Pancreas (tissue), 10 donors: ENCODE measurements at regions not wholly inside any gene's neighbourhood (a gene's known extent, or its start where the extent isn't known, plus 50 kb on each side); places are given as distances from the start of the nearest gene placed in this dataset.

ENCODE experiments used
- ATAC-seq, 4 donors: fragments of 200-7000 bp; cut with Tn5 transposase; one replicate each; pipeline versions ENCODE4 v1.8.0 to v1.9.1; 2020; ENCODE audit warnings: mild to moderate bottlenecking in 4 of 4, moderate library complexity in 4 of 4
- DNase-seq, 6 donors: peaks; one replicate each; pipeline ENCODE4 v3.0.0-alpha.2; 2020
- FAIRE-seq: peaks from 2 replicates; lab custom pipeline; 2012; peaks lifted over from hg19 to GRCh38; lab: Jason Lieb, UNC
- H3K27ac ChIP-seq, 4 donors: fragments of 200-600 bp; sonication (generic); 1 replicate in 3 of 4; 2 replicates in 1 of 4; pipeline versions ENCODE4 v1.5.0 to v1.8.0; 2020
- H3K27me3 ChIP-seq, 4 donors: fragments of 200-600 bp; one replicate each; pipeline ENCODE4 v1.8.0; 2021
- H3K36me3 ChIP-seq, 3 donors: fragments of 200-600 bp; sonication (generic) in 1 of 3; one replicate each; pipeline versions ENCODE4 v1.5.0 to v1.8.0; 2020 to 2021
- H3K4me1 ChIP-seq, 3 donors: fragments of 200-600 bp; one replicate each; pipeline ENCODE4 v1.8.0; 2021
- H3K4me3 ChIP-seq, 4 donors: fragments of 200-600 bp; sonication (generic) in 2 of 4; one replicate each; pipeline versions ENCODE4 v1.5.0 to v1.8.0; 2020 to 2021
- H3K9me3 ChIP-seq, 4 donors: fragments of 200-600 bp; one replicate each; pipeline ENCODE4 v1.8.0; 2021
- WGBS, 2 donors: extraction: QIAGEN DNeasy Blood & Tissue Kit; methylation state at CpG; one replicate each; pipeline ENCODE4 v1.1.7; 2013; 5-methylcytosine and 5-hydroxymethylcytosine counted together
- intact Hi-C, 3 donors: fragments of 100-400 bp; cut with DNase I; formaldehyde crosslinking; loops; one replicate each; pipeline versions ENCODE4 v1.11.1 to v1.14.2; 2022
- TF ChIP-seq, protein P1 (sequence below), 4 donors: fragments of 200-600 bp; sonication (generic) in 3 of 4; IDR thresholded peaks; one replicate each; pipeline versions ENCODE4 v1.5.0 to v1.8.0; 2021; ENCODE audit warnings: antibody characterized with exemption in 4 of 4
- donor health status: healthy with polysubstance abuse.
- donor health status: DM: no; HTN: no; CAD: no; lungs with moderate emphysema.
- donor health status: DM: no; HTN: no; CAD: no.
- donor health status: control.
- donor health status: control.
- donor health status: Bipolar disorder and iron deficiency.
- donor health status: DM: yes; HTN: yes; CAD: no.
- donor health status: DM: no; HTN: no; CAD: no.
- donor health status: DM: no; HTN: no; CAD: no.
- donor health status: DM: yes; HTN: yes; CAD: no.

DNA sequence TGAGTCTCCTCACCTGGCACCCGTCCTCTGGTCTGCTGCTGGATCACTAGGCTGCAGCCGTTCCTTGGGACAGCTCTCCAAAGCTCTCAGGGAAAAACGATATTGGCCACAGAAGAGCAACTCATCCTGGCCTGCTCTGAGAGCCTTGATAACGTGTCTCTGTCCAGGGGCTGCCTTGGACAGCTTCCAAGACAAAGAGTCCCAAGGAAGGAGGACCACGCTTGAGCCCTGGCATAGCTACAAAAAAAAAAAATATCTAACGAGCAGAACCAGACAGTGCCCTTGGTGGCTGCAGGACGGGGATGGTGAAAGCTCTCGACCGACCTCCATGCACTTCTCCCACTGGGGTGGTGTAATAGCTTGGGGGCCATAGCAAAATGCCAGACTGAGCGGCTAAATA, 589.6 kb downstream of the NPHP4 start:
- Histone ChIP-seq H3K4me3 (no peak overlapping the region), H3K27ac (no peak overlapping the region), H3K27me3 (no peaks in the 10 kb centered on the region), H3K9me3 (no peaks in the 10 kb centered on the region), H3K4me1 (no peaks in the 10 kb centered on the region), H3K36me3 (no peaks in the 10 kb centered on the region)
- DNase-seq (no peak), FAIRE-seq (no peak), ATAC-seq (no peak)
- intact Hi-C loops, result no loop called here
- WGBS, 2 donors, result 79% methylated on average over 10 of the region's 10 CpGs
- TF ChIP-seq, protein P1, sequence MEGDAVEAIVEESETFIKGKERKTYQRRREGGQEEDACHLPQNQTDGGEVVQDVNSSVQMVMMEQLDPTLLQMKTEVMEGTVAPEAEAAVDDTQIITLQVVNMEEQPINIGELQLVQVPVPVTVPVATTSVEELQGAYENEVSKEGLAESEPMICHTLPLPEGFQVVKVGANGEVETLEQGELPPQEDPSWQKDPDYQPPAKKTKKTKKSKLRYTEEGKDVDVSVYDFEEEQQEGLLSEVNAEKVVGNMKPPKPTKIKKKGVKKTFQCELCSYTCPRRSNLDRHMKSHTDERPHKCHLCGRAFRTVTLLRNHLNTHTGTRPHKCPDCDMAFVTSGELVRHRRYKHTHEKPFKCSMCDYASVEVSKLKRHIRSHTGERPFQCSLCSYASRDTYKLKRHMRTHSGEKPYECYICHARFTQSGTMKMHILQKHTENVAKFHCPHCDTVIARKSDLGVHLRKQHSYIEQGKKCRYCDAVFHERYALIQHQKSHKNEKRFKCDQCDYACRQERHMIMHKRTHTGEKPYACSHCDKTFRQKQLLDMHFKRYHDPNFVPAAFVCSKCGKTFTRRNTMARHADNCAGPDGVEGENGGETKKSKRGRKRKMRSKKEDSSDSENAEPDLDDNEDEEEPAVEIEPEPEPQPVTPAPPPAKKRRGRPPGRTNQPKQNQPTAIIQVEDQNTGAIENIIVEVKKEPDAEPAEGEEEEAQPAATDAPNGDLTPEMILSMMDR (IDR thresholded peaks at IDR 0.05), result no peak

DNA sequence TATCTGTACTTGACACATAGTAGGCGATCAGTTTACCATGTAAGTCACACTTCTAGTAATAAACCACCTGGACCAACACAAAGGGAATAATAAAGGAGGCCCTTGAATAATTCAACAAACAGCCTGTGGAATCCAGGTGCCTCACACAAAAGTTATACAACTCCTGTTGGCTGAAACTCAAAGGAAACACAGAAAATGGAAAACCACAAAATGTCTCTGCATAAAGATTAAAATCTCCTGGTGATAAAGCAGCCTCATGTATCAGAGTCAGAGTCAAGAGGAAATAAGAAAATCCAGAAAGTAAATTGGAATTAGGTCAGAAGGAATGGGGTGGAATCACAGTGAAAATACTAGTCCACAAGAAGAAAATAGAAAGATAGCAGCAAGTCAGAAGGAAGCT, 592.5 kb downstream of the NPHP4 start:
- WGBS, 2 donors, result 29 to 33% methylated on average over 1 of the region's 1 CpG
- ATAC-seq, result no peak
- DNase-seq, result no peak
- no peak overlapping the region for H3K27ac ChIP-seq
- intact Hi-C loops, result no loop called here
- H3K27me3 ChIP-seq, result no peaks in the 10 kb centered on the region
- no peaks in the 10 kb centered on the region for H3K4me1 ChIP-seq
- TF ChIP-seq, protein P1 (IDR thresholded peaks at IDR 0.05), result no peak
- H3K4me3 ChIP-seq, result no peak overlapping the region
- no peak for FAIRE-seq
- H3K9me3 ChIP-seq, result no peaks in the 10 kb centered on the region
- H3K36me3 ChIP-seq, result no peaks in the 10 kb centered on the region

DNA sequence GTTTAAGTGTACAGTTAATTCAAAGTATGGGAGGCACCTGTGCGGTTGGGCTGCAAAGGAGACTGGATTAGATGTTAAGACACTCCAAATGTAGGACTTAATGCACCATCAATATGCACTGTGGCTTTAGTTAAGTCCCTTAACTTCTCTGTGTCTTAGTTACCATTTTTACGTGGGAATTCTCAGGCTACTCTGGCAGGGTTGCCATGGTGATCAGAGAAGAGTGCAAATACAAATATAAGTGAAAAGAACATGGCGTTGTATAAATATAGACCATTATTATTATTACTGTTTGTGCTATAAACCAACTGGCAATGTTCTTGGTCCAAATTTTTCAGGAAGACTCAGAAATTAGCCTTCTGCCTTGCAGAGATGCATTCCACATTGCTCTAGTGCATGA, 595.6 kb downstream of the NPHP4 start:
- WGBS, 2 donors, result 59 to 70% methylated on average over 3 of the region's 3 CpGs
- no peaks in the 10 kb centered on the region for H3K27me3 ChIP-seq
- TF ChIP-seq, protein P1 (IDR thresholded peaks at IDR 0.05), result no peak
- no peak overlapping the region for H3K4me3 ChIP-seq
- intact Hi-C loops, result no loop called here
- no peak for FAIRE-seq
- no peaks in the 10 kb centered on the region for H3K36me3 ChIP-seq
- no peaks in the 10 kb centered on the region for H3K4me1 ChIP-seq
- no peaks in the 10 kb centered on the region for H3K9me3 ChIP-seq
- ATAC-seq, result no peak
- no peak for DNase-seq
- no peak overlapping the region for H3K27ac ChIP-seq

DNA sequence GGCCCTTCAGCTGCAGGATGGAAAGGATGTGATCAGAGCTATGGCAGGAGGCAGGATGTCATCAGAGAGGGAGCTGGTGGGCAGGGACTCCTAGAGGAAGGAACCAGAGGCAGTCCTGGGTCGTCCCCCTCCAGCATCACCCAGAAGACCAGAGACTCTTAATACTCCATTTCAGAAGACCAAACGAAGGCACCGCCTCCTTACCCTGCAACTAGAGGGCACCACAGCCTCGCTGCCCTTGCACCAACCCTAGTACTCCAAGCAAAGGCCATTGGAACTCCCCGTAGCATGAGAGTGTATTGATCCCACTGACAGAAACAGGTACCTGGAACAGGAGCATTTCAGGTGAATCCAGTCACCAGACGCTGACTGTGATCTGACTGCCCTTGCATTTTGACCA, 598.1 kb downstream of the NPHP4 start:
- H3K27me3 ChIP-seq, result no peaks in the 10 kb centered on the region
- intact Hi-C loops, result no loop called here
- FAIRE-seq (no peak), ATAC-seq (no peak), DNase-seq (no peak)
- H3K36me3 ChIP-seq, result no peaks in the 10 kb centered on the region
- TF ChIP-seq, protein P1 (IDR thresholded peaks at IDR 0.05), result no peak
- no peaks in the 10 kb centered on the region for H3K9me3 ChIP-seq
- no peak overlapping the region for H3K4me3 ChIP-seq
- no peaks in the 10 kb centered on the region for H3K4me1 ChIP-seq
- 51 to 54% methylated on average over 6 of the region's 6 CpGs for WGBS, 2 donors
- H3K27ac ChIP-seq, result no peak overlapping the region

DNA sequence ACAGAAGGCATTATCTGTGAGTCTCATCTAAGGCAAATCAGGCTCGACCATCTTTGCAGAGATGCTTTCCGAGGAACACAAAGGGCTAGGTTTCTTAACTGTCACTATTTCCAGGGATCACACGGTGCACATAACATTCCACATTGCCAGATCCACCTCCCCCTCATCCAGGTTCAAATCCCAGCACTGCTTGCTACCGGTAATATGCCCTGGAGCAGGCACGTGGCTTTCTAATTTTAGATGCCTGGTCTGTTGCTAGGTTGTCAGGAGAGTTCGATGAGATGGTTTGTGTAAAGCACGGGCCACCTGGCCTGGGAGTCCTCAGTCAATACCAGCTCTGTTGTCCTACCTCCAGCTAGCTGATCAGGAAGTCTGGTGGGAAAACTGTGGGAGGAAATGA, 598.6 kb downstream of the NPHP4 start:
- Histone ChIP-seq H3K9me3 (no peaks in the 10 kb centered on the region), H3K4me3 (no peak overlapping the region), H3K36me3 (no peaks in the 10 kb centered on the region), H3K27me3 (no peaks in the 10 kb centered on the region), H3K4me1 (no peaks in the 10 kb centered on the region), H3K27ac (no peak overlapping the region)
- no peak for FAIRE-seq
- no peak for ATAC-seq
- TF ChIP-seq, protein P1 (IDR thresholded peaks at IDR 0.05), result no peak
- 41 to 46% methylated on average over 7 of the region's 7 CpGs for WGBS, 2 donors
- DNase-seq, result no peak
- intact Hi-C loops, result no loop called here
